ENCODE measurements at regions not wholly inside any gene's neighbourhood (a gene's known extent, or its start where the extent isn't known, plus 50 kb on each side); places are given as distances from the start of the nearest gene placed in this dataset.

GRCh38 chr9:105828171-105828570, 133.8 kb downstream of the TMEM38B start:
- DNase-seq (ENCODE audit: low read depth) = no peak

DNA sequence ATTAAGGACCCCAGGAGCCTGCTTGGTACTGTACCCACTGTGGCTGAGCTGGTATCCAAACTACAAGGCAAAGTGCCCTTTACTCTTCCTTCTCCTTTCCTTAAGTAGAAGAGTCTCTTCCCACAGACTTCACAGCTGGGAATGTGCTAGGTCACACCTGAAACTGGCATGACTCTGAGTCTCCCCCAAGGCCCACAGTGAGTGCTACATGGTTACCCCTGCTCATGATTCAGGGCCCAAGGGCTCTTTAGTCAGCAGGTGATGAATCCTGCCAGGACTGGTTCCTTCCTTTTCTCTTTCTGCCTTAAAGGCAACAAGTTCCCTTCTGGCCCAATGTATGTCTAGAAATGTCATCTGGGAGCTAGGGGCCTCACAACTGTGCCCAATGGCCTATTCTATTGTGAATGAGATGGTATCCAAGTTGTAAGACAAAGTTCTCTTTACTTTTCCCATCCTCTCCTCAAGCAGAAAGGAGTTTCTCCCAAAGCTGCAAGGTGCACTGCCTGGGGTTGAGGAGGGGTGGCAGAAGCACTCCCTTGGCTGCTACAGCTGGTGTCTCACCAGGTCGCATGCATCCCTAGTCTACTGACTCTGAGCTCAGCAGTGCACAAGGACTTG, 134.4 kb downstream of the TMEM38B start:
- no peak for DNase-seq (ENCODE audit: low read depth)

DNA sequence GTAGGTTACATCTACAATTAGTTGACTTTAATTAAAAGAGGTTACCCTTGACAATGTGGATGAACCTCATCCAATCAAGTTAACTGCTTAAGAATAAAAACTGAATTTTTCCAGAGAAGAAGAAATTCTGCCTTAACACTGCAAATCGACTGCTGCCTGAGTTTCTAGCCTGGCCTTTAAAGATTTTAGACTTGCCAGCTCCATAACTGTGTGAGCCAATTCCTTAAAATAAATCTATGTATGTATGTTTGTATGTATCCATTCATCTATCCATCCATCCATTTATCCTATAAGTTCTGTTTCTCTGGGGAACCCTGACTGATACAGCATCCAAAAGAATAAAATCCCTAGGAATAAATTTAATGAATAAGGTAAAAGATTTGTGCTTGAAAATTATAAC, 136.1 kb downstream of the TMEM38B start:
- no peak for DNase-seq (ENCODE audit: low read depth)

DNA sequence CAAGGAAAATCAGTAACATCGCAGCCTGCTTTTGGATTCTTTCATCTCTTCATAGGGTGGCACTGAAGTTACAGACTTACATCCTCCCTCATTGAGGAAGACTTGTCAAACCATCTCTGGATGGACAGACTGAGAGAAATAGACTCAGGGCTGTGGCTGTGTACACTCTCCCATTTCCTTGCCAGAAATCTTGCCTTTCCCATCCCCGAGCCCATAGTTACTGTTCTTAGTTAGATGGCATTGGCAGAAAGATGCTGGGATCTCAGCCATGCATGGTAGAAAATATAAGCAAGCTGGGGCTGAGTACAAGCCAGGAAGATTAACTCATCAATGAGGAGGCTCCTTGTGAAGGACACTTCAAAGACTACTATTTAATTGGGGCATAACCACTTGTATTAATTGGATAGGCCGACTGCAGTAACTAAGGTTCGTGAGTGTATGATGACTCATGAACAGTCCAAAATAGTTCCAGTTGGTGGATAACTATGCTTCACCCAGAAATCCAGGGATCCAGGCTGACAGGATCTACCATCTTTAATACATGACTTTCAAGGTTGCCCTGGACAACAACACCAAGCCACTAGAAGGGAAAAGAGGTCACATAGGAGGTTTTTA, 137.9 kb downstream of the TMEM38B start:
- peak; percentile 1 for DNase-seq (ENCODE audit: low read depth)

- DNase-seq (ENCODE audit: low read depth) = no peak
Measured at GRCh38 chr9:105833271-105833975, 139.1 kb downstream of the TMEM38B start.

DNA sequence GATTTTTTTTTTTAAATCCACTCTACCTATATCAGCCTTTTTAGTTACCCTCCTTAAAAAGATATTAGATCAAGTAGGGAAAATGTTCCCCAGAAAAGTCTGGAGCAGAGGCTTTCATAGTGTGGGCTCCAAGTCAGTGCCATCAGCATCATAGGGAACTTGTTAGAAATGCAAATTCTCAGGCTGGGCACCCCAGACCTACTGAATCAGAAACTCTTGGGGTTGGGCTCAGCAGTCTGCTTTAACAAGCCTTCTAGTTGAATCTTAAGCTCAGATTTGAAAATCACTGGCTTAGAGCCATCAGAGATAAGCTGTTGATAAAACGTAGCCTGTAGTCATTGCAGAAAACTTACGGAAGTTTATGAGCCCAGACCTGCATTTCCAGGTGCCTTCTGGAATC, 140.1 kb downstream of the TMEM38B start:
- DNase-seq (ENCODE audit: low read depth) = no peak

GRCh38 chr9:105835721-105836120, 141.4 kb downstream of the TMEM38B start:
- no peak for DNase-seq (ENCODE audit: low read depth)

GRCh38 chr9:105836936-105837660, 142.8 kb downstream of the TMEM38B start:
- DNase-seq (ENCODE audit: low read depth) = no peak

GRCh38 chr9:105841562-105841961, 147.2 kb downstream of the TMEM38B start:
- DNase-seq (ENCODE audit: low read depth) = no peak

GRCh38 chr9:105842023-105842644, 147.8 kb downstream of the TMEM38B start:
- DNase-seq (ENCODE audit: low read depth) = peak; percentile 7

- no peak for DNase-seq (ENCODE audit: low read depth)
Measured at GRCh38 chr9:105846825-105847224, 152.5 kb downstream of the TMEM38B start.

- DNase-seq (ENCODE audit: low read depth) = no peak
Measured at GRCh38 chr9:105850852-105851500, 156.6 kb downstream of the TMEM38B start.

- DNase-seq (ENCODE audit: low read depth) = no peak
Measured at GRCh38 chr9:105854026-105854782, 159.9 kb downstream of the TMEM38B start.

- DNase-seq (ENCODE audit: low read depth) = no peak
Measured at GRCh38 chr9:105854783-105855724, 160.7 kb downstream of the TMEM38B start.

GRCh38 chr9:105855987-105856386, 161.6 kb downstream of the TMEM38B start:
- no peak for DNase-seq (ENCODE audit: low read depth)

GRCh38 chr9:105858006-105858690, 163.8 kb downstream of the TMEM38B start:
- DNase-seq (ENCODE audit: low read depth) = no peak

DNA sequence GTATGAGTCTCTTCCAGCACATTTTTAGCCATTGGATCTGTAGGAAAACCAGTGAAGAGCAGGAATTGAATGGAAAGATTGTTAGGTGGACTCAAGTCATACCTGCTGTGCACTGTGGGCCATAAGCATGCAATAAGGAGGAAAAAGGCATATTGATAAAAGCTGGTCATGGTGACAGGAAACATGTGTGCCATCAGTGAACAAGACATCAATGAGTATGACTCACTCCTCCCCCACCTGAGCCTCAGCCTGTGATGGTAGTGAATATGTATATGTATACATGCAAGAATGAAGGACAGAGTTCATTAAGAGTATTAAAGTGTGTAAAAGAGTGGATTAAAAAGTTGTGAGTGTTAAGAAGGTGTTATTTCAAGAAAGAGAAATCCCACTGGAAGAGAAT, 164.5 kb downstream of the TMEM38B start:
- DNase-seq (ENCODE audit: low read depth) = no peak

- no peak for DNase-seq (ENCODE audit: low read depth)
Measured at GRCh38 chr9:105859428-105860091, 165.2 kb downstream of the TMEM38B start.

- no peak for DNase-seq (ENCODE audit: low read depth)
Measured at GRCh38 chr9:105860516-105860915, 166.2 kb downstream of the TMEM38B start.

Data from M059J (cell line).